Left ventricle myocardium inferior (tissue), 1 donor: ENCODE measurements at regions not wholly inside any gene's neighbourhood (a gene's known extent, or its start where the extent isn't known, plus 50 kb on each side); places are given as distances from the start of the nearest gene placed in this dataset.

Experiments used
- DNase-seq: peaks from one replicate; pipeline ENCODE4 v3.0.0-alpha.2; 2020
- H3K27ac ChIP-seq: fragments of 200-600 bp; replicated peaks from 2 replicates; pipeline ENCODE4 v1.8.0; 2021
- H3K27me3 ChIP-seq: fragments of 200-600 bp; 2 replicates; pipeline ENCODE4 v1.8.0; 2021; ENCODE audit warnings: low read depth
- H3K36me3 ChIP-seq: fragments of 200-600 bp; 2 replicates; pipeline ENCODE4 v1.8.0; 2021
- H3K4me1 ChIP-seq: fragments of 200-600 bp; 2 replicates; pipeline ENCODE4 v1.8.0; 2021
- H3K4me3 ChIP-seq: fragments of 200-600 bp; 2 replicates; pipeline ENCODE4 v1.8.0; 2021; ENCODE audit warnings: mild to moderate bottlenecking, moderate library complexity
- H3K9me3 ChIP-seq: fragments of 200-600 bp; replicated peaks from 2 replicates; pipeline ENCODE4 v1.8.0; 2021
- intact Hi-C: fragments of 100-400 bp; cut with micrococcal nuclease; formaldehyde crosslinking; loops from one replicate; pipeline ENCODE4 v1.11.0; 2022
- TF ChIP-seq, protein P1 (sequence below): fragments of 200-600 bp; IDR thresholded peaks from 2 replicates; pipeline ENCODE4 v1.8.0; 2021; ENCODE audit warnings: antibody characterized with exemption, mild to moderate bottlenecking, borderline replicate concordance
- donor health status: DM: no; HTN: yes; CAD: no; lungs with severe emphysema.

DNA sequence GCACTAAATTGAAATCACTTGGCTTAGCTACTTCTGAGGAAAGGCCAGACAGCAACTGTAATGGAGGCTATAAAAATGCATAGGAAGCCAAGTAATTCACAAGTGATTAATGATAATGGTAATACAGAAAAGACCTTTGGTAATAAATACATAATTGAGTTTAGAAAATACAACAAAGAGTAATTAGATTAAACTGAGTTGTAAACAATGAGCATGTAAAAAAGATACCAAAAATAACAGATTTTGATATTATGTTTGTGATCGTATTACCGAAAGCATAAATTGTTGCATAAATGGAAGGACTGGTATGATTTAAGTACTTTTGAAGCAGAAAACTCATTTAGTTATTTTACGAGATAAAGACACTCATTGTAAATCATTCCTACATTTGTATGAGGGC, 556.7 kb upstream of the TMPRSS15 start:
- intact Hi-C loops = no loop called here

DNA sequence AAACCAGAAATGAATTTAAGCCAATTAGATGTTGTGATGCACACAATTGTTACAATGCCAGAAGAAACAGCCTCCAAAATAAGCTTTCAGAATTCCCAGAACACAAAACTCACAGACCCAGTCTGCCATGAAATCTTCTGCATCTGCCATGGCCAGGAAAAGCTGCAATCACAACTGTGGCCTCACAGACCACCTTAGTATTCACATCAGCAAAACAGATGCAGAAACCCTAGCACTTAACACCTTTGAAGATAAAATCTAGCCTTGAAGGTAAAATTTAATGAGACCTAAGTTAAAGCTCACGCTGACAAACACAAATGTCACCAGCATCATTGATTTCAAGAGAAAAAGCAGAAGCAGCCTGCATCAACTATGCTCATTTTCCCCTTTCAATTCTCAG, 566.8 kb upstream of the TMPRSS15 start:
- H3K4me1 ChIP-seq = no peaks in the 10 kb centered on the region
- no peaks in the 10 kb centered on the region for H3K36me3 ChIP-seq
- no peaks in the 10 kb centered on the region for H3K27me3 ChIP-seq
- H3K27ac ChIP-seq = no peak overlapping the region
- TF ChIP-seq, protein P1, sequence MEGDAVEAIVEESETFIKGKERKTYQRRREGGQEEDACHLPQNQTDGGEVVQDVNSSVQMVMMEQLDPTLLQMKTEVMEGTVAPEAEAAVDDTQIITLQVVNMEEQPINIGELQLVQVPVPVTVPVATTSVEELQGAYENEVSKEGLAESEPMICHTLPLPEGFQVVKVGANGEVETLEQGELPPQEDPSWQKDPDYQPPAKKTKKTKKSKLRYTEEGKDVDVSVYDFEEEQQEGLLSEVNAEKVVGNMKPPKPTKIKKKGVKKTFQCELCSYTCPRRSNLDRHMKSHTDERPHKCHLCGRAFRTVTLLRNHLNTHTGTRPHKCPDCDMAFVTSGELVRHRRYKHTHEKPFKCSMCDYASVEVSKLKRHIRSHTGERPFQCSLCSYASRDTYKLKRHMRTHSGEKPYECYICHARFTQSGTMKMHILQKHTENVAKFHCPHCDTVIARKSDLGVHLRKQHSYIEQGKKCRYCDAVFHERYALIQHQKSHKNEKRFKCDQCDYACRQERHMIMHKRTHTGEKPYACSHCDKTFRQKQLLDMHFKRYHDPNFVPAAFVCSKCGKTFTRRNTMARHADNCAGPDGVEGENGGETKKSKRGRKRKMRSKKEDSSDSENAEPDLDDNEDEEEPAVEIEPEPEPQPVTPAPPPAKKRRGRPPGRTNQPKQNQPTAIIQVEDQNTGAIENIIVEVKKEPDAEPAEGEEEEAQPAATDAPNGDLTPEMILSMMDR = no peak
- intact Hi-C loops = no loop called here
- H3K4me3 ChIP-seq = no peak overlapping the region
- H3K9me3 ChIP-seq = peaks cover 6% of the 10 kb centered on the region
- no peak for DNase-seq

More for the DNA sequence above, 556.7 kb upstream of the TMPRSS15 start:
- TF ChIP-seq, protein P1 = no peak
- DNase-seq = no peak
- Histone ChIP-seq H3K36me3 (no peaks in the 10 kb centered on the region), H3K27me3 (no peaks in the 10 kb centered on the region), H3K27ac (no peak overlapping the region), H3K4me1 (no peaks in the 10 kb centered on the region), H3K9me3 (no peaks in the 10 kb centered on the region), H3K4me3 (no peak overlapping the region)

DNA sequence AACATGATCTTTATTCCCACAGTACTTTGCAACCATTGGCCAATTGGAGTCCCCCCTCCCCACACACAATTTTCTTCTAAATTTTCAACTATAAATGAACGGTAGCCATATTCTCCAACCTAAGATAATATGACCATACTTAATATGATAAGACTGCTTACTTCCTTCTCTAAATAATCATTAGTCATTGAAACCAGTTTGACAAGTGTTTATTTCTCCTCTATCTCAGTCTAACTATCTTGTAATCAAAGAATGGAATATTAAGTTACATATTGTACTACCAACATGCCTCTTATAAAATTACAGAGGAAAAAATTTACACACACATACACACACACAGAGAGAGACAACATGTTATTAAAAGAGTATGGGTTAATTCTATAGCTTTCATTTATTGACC, 567.4 kb upstream of the TMPRSS15 start:
- Histone ChIP-seq H3K27me3 (no peaks in the 10 kb centered on the region), H3K4me3 (no peak overlapping the region), H3K4me1 (no peaks in the 10 kb centered on the region), H3K9me3 (peaks cover 6% of the 10 kb centered on the region), H3K27ac (no peak overlapping the region), H3K36me3 (no peaks in the 10 kb centered on the region)
- TF ChIP-seq, protein P1 = no peak
- intact Hi-C loops = no loop called here
- no peak for DNase-seq

DNA sequence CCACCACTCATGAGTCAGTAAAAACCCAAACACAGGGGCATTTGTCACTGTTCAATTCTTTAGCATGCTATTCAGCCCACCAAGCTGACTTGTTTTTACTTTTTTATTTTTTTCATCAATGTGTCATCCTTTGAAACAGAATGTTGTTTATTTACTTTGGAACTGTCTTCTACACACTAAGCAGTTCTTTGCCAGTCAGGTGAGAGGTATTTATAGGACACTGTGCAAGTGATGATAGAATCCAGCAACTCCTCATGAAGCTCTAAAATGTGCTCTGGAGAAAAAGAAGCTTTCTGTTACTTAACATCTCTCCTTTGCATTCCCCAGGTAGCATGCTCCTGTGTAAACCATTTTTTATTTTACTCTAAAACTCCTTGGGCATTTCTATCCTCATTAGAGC, 582.0 kb upstream of the TMPRSS15 start:
- TF ChIP-seq, protein P1 = no peak
- Histone ChIP-seq H3K4me1 (no peaks in the 10 kb centered on the region), H3K36me3 (no peaks in the 10 kb centered on the region), H3K4me3 (no peak overlapping the region), H3K27me3 (no peaks in the 10 kb centered on the region), H3K9me3 (peaks cover 26% of the 10 kb centered on the region), H3K27ac (no peak overlapping the region)
- intact Hi-C loops = no loop called here
- DNase-seq = no peak

DNA sequence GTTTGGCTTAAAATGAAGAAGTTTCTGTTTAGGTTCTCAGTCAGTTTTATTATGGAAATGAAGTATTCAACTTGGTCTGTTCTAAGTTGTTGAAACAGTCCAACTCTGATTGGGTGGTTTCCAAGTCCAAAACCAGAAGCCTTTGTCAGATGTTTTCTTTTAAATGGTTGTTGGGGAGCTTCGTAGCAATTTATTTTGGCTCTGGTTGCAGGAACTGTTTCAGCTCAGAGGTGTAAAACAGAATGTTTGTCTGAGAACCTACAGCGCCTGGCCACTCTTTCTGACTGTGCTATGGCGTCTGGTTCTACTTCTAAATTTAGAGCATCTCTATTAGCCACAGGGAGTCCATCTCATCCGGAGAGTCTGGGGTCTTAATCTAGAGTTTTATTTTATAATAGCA, 582.6 kb upstream of the TMPRSS15 start:
- Histone ChIP-seq H3K27me3 (no peaks in the 10 kb centered on the region), H3K36me3 (no peaks in the 10 kb centered on the region), H3K9me3 (peaks cover 26% of the 10 kb centered on the region), H3K27ac (no peak overlapping the region), H3K4me1 (no peaks in the 10 kb centered on the region), H3K4me3 (no peak overlapping the region)
- DNase-seq = no peak
- TF ChIP-seq, protein P1 = no peak
- intact Hi-C loops = no loop called here
